Caco-2 (cell line): ENCODE measurements at regions not wholly inside any gene's neighbourhood (a gene's known extent, or its start where the extent isn't known, plus 50 kb on each side); places are given as distances from the start of the nearest gene placed in this dataset.

Experiments used
- BruUV-seq: library from RNA; stranded (reverse); fragments of 400-500 nt; replicated peaks from 2 replicates; lab custom pipeline; 2021; lab: Mats Ljungman, UMichigan
- CTCF ChIA-PET: fragments of 300-600 bp; sonication (Branson Sonifier 250); formaldehyde crosslinking; loops from one replicate; lab custom pipeline; 2022; ENCODE audit warnings: antibody characterized with exemption; lab: Charles Lee
- POLR2A ChIA-PET: fragments of 300-600 bp; sonication (Branson Sonifier 250); formaldehyde crosslinking; loops from one replicate; lab custom pipeline; 2022; ENCODE audit warnings: antibody characterized with exemption; lab: Charles Lee
- DNase-seq, 2 experiments: peaks; one replicate each; pipeline versions ENCODE4 v3.0.0 to v3.0.0-alpha.2; 2020 to 2022
- H3K27me3 ChIP-seq: replicated peaks from 2 replicates; pipeline ENCODE4 v1.6.0; 2011; ENCODE audit warnings: low read length; ENCODE audit not compliant: control insufficient read depth, insufficient read depth
- H3K36me3 ChIP-seq: 2 replicates; pipeline ENCODE4 v1.5.1; 2011; ENCODE audit warnings: low read length; ENCODE audit not compliant: control insufficient read depth, insufficient read depth
- H3K4me1 ChIP-seq: fragments of 250-450 bp; sonication (Bioruptor Pico); 2 replicates; pipeline ENCODE4 v1.5.1; 2020; ENCODE audit warnings: mild to moderate bottlenecking
- H3K4me3 ChIP-seq: 2 replicates; pipeline ENCODE4 v1.5.1; 2011; ENCODE audit warnings: low read depth, mild to moderate bottlenecking, control low read depth, low read length
- H3K9me3 ChIP-seq: fragments of 250-450 bp; sonication (Bioruptor Pico); 2 replicates; pipeline ENCODE4 v1.5.1; 2020; ENCODE audit warnings: mild to moderate bottlenecking, moderate library complexity
- H3K27ac Mint-ChIP-seq: one replicate; pipeline ENCODE4 v1.8.0; 2022; ENCODE audit warnings: mixed read lengths; ENCODE audit not compliant: unreplicated experiment
- H3K27me3 Mint-ChIP-seq: one replicate; pipeline ENCODE4 v1.8.0; 2022; ENCODE audit warnings: mixed read lengths; ENCODE audit not compliant: insufficient read depth, unreplicated experiment
- H3K36me3 Mint-ChIP-seq: one replicate; pipeline ENCODE4 v1.8.0; 2022; ENCODE audit warnings: mild to moderate bottlenecking, mixed read lengths; ENCODE audit not compliant: insufficient read depth, unreplicated experiment
- H3K4me1 Mint-ChIP-seq: one replicate; pipeline ENCODE4 v1.8.0; 2022; ENCODE audit warnings: low read depth, mixed read lengths; ENCODE audit not compliant: unreplicated experiment
- H3K4me3 Mint-ChIP-seq: one replicate; pipeline ENCODE4 v1.8.0; 2022; ENCODE audit warnings: mild to moderate bottlenecking, moderate library complexity, mixed read lengths; ENCODE audit not compliant: unreplicated experiment
- H3K9me3 Mint-ChIP-seq: one replicate; pipeline ENCODE4 v1.8.0; 2022; ENCODE audit warnings: mixed read lengths; ENCODE audit not compliant: unreplicated experiment
- intact Hi-C: fragments of 100-400 bp; cut with micrococcal nuclease; formaldehyde crosslinking; loops from one replicate; pipeline ENCODE4 v1.10.0; 2022; ENCODE audit not compliant: unreplicated experiment
- TF ChIP-seq, protein P1 (sequence below), 2 experiments: fragments of 200-600 bp in 1 of 2; IDR thresholded peaks; 1 replicate in 1 of 2; 2 replicates in 1 of 2; pipeline versions ENCODE4 v1.5.1 to v1.8.0; 2011 to 2022; ENCODE audit warnings: antibody characterized with exemption in 1 of 2, control low read depth in 1 of 2, inconsistent platforms in 1 of 2, low read depth in 1 of 2, low read length in 1 of 2, mild to moderate bottlenecking in 1 of 2, moderate library complexity in 1 of 2; ENCODE audit not compliant: insufficient read depth in 1 of 2, severe bottlenecking in 1 of 2, unreplicated experiment in 1 of 2

- H3K4me3 Mint-ChIP-seq: no peak overlapping the region
- Histone ChIP-seq H3K27me3 (no peaks in the 10 kb centered on the region), H3K4me3 (no peak overlapping the region), H3K9me3 (no peaks in the 10 kb centered on the region), H3K36me3 (no peaks in the 10 kb centered on the region), H3K4me1 (no peaks in the 10 kb centered on the region)
- no peaks in the 10 kb centered on the region for H3K36me3 Mint-ChIP-seq
- no peaks in the 10 kb centered on the region for H3K4me1 Mint-ChIP-seq
- intact Hi-C loops: no loop called here
- CTCF ChIA-PET: no interaction called here
- peaks cover 15% of the 10 kb centered on the region for H3K27me3 Mint-ChIP-seq
- BruUV-seq: no TSS peak
- H3K27ac Mint-ChIP-seq: no peak overlapping the region
- H3K9me3 Mint-ChIP-seq: no peaks in the 10 kb centered on the region
- TF ChIP-seq, protein P1, sequence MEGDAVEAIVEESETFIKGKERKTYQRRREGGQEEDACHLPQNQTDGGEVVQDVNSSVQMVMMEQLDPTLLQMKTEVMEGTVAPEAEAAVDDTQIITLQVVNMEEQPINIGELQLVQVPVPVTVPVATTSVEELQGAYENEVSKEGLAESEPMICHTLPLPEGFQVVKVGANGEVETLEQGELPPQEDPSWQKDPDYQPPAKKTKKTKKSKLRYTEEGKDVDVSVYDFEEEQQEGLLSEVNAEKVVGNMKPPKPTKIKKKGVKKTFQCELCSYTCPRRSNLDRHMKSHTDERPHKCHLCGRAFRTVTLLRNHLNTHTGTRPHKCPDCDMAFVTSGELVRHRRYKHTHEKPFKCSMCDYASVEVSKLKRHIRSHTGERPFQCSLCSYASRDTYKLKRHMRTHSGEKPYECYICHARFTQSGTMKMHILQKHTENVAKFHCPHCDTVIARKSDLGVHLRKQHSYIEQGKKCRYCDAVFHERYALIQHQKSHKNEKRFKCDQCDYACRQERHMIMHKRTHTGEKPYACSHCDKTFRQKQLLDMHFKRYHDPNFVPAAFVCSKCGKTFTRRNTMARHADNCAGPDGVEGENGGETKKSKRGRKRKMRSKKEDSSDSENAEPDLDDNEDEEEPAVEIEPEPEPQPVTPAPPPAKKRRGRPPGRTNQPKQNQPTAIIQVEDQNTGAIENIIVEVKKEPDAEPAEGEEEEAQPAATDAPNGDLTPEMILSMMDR (IDR thresholded peaks at IDR 0.05; ENCODE audit: insufficient read depth in 1 of 2, low read depth in 1 of 2, low read length in 1 of 2, severe bottlenecking in 1 of 2, unreplicated experiment in 1 of 2): no peak
- POLR2A ChIA-PET: no interaction called here
- DNase-seq: no peak
These were observed 216.5 kb upstream of the RTL1 start for GRCh38 chr14:101119830-101120571.

- no TSS peak for BruUV-seq
- TF ChIP-seq, protein P1 (IDR thresholded peaks at IDR 0.05; ENCODE audit: insufficient read depth in 1 of 2, low read depth in 1 of 2, low read length in 1 of 2, severe bottlenecking in 1 of 2, unreplicated experiment in 1 of 2): no peak
- Mint-ChIP-seq H3K9me3 (no peaks in the 10 kb centered on the region), H3K4me1 (no peaks in the 10 kb centered on the region), H3K27me3 (peaks cover 12% of the 10 kb centered on the region), H3K36me3 (no peaks in the 10 kb centered on the region), H3K27ac (no peak overlapping the region), H3K4me3 (no peak overlapping the region)
- Histone ChIP-seq H3K27me3 (no peaks in the 10 kb centered on the region), H3K9me3 (no peaks in the 10 kb centered on the region), H3K36me3 (no peaks in the 10 kb centered on the region), H3K4me1 (no peaks in the 10 kb centered on the region), H3K4me3 (no peak overlapping the region)
- POLR2A ChIA-PET: no interaction called here
- DNase-seq: no peak
- CTCF ChIA-PET: no interaction called here
- intact Hi-C loops: no loop called here
These were observed 217.4 kb upstream of the RTL1 start for GRCh38 chr14:101120641-101121507.

GRCh38 chr14:101121508-101122139 is 218.1 kb upstream of the RTL1 start:
- no peak for DNase-seq
- Histone ChIP-seq H3K4me3 (no peak overlapping the region), H3K9me3 (no peaks in the 10 kb centered on the region), H3K36me3 (no peaks in the 10 kb centered on the region), H3K27me3 (no peaks in the 10 kb centered on the region), H3K4me1 (no peaks in the 10 kb centered on the region)
- intact Hi-C loops: no loop called here
- no peaks in the 10 kb centered on the region for H3K4me1 Mint-ChIP-seq
- no peaks in the 10 kb centered on the region for H3K9me3 Mint-ChIP-seq
- TF ChIP-seq, protein P1 (IDR thresholded peaks at IDR 0.05; ENCODE audit: insufficient read depth in 1 of 2, low read depth in 1 of 2, low read length in 1 of 2, severe bottlenecking in 1 of 2, unreplicated experiment in 1 of 2): no peak
- POLR2A ChIA-PET: no interaction called here
- H3K4me3 Mint-ChIP-seq: no peak overlapping the region
- no peaks in the 10 kb centered on the region for H3K36me3 Mint-ChIP-seq
- peaks cover 12% of the 10 kb centered on the region for H3K27me3 Mint-ChIP-seq
- no TSS peak for BruUV-seq
- CTCF ChIA-PET: no interaction called here
- no peak overlapping the region for H3K27ac Mint-ChIP-seq
